NCI-H2081 treated with DMSO at 0.1 percent for 48 hours (cell line): ENCODE measurements at regions not wholly inside any gene's neighbourhood (a gene's known extent, or its start where the extent isn't known, plus 50 kb on each side); places are given as distances from the start of the nearest gene placed in this dataset.

Experiments used
- DNase-seq: peaks from one replicate; lab custom pipeline; 2025; lab: John Stamatoyannopoulos, UW

DNA sequence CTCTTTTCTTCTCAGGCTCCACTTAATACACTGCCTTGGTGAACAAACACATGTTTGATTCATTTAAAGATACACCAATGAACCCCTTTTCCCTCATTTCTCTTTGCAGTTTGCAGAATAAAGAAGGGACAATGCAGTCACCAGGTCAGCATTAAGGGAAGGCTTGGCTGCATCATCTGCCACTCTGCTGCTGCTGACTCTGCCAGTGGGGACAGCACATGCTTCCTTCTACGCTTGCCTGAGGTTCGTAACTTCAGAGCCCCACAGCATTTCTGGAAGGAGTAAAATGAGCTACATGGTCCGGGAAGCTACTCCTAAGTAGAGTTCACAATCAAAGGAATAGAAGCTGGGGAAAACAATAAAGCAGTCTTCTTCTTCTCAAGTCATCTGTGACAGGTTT, 178.9 kb upstream of the GATB start:
- DNase-seq = no peak

DNA sequence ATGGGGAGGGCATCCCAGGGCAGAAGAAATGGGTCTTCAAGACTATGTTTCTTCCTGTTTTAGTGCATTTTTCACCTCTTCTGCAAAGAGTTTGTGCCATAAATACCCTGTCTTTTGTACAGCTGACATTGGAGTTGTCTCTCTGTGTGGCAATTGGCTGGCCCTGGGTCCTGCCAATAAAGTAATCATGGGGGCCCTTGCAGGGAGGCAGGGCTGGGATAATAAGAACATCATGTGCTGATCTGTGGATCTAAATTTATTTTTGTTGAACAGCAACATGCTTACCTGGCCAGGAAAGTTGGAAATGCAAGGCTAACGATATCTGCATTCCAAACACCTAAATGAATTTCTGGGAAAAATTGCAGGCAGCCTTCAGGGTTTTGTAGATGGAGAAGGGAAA, 174.6 kb upstream of the GATB start:
- DNase-seq = no peak

DNA sequence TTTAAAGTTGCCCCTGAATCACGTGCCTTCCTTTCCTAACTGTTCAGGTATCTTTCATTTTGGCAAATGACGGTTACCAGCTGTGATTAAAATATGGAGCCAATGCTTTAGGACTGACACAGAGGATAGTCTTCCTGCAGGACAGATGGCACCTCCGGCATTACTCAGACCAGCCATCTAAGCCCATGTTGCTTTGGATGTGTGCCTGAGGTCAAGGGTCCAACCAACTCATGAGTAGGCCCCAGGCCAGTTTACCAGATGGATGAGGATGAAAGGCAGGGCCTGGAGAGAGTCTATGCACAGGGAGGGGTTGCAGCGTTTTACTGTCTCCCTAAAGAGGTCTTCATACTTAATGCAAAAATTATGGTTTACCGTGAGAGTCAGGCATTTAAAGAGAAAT, 174.0 kb upstream of the GATB start:
- no peak for DNase-seq

DNA sequence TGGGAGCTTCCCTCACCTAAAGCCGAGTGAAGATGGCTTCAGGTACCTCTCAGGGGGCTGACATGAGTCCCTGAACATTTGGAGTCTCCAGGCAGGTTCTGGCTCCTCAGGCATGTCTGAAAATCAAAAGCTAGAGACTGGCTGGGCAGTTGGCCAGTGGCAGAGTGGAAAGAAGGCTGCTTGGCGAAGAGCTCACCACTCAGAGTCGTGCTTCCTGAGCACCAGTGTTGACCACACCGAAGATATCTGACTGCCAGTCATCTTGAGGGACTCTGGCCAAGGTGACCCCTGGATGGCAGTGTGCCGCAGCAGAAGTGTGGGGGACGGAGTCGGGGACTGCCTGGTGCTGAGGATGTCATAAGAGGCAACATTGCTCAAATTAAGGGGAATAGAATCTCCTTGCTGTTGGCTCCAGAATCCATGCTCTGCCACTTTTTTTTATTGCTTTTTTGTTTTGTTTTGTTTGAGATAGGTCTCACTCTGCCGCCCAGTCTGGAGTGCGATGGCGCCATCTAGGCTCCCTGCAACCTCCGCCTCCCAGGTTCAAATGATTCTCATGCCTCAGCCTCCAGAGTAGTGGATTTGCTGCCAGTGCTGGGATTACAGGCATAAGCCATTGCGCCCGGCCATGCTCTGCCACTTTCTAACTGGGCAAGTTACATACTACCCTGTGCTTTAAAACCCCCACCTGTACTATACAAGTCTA, 172.5 kb upstream of the GATB start:
- DNase-seq = no peak

DNA sequence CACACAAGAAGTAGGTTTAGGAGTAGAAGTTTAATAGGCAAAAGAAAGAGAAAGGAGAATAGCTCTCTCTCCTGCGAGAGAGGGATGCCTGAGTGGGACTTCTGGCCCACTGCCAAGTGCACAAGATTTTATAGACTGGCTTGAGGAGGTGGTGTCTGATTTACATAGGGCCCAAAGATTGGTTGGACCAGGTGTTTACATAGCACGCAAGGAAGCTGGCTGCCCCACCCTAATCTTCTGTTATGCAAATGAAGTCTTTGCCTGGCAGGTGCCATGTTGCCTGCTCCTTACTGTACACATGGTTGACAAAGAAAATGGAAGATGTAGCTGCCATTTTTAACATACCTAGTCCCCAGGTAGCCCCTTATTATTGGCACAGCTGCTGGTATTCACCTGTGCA, 170.8 kb upstream of the GATB start:
- DNase-seq = no peak

DNA sequence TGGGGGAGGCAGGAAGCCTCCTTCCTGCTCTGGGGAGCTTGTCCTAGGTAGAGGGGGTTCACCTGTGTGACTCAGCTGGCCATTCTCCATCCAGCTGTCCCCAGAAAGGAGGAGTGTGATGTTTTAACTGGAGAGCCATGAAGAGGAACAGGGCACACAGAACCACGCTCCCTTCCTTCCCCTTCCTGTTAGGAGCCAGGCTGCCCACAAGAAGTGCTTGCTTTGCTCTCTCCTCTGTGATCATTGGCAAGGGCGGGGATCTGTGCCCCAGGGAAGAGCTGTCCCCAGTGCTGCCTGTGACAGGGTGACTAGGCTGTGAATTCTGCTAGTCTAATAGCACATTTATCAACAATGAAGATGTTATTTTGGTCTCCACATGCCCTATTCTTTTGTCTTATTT, 169.6 kb upstream of the GATB start:
- DNase-seq = no peak

DNA sequence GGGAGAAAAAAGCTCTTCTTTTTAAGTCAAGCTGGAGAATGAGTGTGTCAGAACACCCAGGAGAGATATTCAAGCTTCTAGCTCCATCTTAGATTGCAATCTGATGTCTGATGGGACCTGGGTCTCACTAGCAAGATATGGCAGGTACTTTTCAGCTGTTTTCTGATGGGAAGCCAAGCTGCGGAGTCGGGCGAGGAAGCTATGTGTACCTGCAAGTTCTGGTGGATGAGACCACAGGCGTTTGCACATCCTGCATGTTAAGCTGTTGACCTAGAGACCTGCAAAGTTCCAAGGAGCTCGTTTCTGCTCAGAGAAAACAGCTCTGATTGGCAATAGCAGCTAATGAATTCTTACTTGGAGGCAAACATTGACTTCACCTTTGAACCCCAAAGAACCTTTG, 167.3 kb upstream of the GATB start:
- no peak for DNase-seq

DNA sequence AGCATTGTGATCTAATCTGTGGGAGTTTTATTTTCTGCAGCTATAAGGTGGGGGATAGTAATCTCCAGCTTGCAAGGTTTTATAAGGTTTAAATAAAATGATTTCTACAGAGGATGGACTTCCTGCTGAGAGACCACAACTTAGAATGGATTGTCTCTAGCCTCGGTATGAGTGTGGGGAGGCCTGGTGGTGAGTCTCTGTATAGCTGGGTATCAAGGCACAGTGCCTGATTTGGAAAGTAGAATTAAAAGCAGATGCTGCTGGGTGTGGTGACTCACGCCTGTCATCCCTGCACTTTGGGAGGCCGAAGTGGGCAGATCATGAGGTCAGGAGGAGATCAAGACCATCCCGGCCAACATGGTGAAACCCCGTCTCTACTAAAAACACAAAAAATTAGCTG, 162.0 kb upstream of the GATB start:
- DNase-seq = no peak

DNA sequence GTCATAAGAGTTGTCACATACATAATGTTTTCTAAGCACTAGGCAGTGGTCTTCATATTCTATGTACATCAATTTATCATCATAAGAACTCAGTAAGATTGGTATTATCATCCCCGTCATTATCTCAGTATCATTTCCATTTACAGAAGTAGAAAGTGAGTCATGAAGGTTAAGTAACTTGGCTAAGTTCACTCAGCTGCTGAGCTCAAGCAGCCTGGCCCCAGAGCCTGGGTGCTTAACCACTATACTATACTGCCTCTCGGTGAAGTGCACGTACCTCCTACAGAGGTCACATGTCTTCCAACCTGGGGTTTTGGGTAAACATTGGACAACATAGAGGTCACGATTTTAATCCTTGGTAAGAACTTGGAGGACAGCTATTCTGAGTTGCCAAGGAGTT, 161.5 kb upstream of the GATB start:
- DNase-seq = no peak

DNA sequence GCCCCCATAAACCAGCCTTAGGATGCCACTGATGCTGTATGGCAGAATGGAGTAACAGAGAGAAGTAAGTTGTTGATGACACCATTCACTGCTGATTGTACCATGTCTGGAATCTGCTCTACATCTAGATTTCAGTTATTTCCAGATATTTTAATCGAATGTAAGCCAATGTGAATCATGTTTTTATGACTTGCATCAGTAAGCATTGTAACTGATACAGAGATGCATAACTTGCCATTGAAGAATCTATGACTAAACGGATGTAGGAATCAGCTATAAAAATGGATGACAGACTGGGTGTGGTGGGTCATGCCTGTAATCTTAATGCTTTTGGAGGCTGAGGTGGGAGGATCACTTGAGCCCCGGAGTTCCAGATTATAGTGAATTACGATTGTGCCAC, 161.0 kb upstream of the GATB start:
- DNase-seq = no peak

DNA sequence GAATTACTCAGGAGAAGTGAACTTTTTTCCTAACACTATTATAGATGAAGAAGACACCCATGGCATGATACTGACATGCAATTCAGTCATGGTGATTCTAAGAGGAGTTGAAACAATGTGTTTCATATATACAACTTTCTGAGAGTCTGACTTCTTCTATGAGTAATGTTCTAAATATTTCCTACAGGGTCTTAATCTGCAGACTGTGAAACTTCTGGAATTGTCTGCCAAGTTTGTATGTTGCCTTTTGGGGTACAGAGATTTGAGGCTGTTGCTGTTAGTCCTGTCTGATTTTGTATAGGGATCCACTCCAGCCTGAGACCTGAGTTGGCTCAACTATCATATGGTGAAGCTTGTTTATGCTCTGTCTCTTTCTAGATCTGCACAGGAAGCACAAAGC, 160.6 kb upstream of the GATB start:
- no peak for DNase-seq

DNA sequence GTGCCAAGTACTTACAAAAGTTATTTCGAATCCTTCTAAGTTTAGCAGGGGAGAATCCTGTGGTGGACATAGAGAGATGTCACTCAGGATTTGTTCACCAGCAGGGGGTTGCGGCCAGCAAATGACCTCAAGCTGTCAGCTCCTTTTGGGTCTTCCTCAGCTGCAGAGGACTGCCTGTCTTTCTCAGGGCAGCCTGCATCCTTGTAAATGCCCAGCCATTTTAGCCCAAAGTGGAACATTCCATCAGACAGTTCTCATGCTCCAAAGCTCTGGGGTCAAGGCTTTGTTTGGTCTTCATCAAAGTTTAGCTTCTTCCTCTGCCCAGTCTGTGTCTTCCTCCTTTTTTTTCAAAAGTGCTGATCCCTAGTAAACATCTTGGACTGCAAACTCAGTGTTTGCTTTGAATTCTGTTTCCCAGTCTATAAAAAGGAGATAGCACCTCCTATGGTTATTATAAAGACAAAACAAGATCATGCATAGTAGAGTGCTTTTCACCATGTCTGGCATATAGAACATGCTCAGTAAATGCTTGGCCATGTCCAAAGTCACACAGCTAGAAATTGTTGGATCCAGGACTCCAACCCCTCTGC, 156.4 kb upstream of the GATB start:
- no peak for DNase-seq

DNA sequence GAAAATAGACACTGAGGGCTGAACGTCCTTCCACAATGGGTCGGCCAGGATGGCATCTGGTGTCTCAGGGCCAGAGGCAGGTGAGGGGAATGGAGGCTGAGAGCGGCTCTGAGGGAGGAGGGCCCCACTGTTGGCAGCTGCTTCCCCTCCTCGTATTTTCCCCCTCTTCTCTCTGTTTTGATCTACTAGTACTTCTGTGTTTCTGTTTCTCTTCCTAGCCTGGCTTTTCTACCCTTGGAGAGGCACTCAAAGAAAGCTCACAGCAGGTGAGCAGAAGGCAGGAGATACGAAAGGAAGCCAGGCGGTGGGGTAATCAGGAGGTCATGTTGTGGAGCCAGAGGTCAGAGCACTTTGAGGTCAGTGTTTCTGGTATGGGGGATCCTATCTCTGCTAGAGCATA, 151.8 kb upstream of the GATB start:
- DNase-seq = no peak

DNA sequence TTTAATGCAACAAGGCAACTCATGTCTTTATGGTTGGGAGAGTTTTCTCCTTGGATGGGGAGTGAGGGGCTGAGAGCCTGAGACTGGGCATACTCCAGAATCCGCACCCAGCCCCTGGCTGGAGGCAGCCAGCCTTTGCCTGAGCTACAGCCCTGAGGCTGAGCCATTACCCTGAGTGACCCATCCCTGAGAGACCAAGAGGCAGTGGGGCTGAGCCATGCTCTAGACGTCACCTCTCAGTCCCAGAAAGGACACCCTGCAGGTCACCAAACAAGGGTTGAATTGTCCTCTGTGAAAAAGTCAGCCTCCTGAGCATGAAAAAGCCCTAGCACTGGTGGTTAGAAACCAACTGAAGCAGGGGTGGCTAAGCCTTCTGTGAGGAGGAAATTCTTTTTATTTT, 151.2 kb upstream of the GATB start:
- no peak for DNase-seq

DNA sequence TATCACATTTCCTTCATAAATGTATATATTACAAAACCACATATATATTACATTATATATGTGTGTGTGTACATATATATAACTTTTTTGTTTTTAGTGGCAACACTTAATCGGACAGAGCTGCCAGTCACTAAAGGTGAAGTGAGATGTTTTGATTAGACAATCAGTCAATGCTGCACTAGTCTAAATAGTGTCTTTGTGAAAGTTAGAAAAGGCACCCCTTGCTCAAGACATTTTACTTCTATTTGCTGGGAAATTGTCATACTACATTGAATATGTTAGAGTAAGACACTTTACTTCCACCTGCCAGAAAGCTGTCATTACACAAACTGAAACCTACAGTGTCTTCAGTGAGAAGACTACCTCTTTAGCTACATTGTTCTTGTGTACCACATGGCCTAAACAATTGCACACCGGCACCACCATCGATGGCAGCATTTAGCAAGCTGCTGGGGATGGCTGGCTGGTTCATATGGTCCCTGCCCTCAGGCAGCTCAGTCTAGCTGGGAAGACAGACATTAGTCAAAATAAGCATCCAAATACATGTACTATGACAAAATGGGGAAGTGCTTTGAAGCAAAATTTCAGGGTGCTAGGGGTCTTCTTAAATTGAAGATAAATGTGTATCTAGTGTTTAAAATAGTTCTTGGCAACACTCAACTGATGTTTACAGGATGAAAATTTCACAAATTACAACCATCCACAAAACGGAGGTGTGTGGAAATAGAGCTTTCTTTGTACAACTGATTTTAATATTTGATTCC, 148.1 kb upstream of the GATB start:
- no peak for DNase-seq

DNA sequence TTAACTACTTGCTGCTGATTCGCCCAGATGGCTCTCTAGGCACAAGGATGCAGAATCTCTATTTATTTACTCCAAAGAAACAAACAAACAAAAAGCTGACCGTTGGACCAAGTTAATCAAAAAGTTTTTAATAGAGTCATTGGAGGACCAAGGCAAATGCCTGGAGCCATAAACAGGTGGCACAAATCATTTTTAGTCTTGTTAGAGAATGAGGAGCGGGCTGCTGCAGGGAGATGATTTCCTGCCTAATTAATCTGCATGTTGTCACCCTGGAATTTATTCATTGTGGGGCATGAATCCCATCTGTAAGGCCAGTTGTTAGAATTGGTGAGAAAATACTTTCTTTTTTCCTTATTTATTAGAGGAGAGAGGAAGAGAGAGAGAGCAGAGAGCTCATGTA, 147.4 kb upstream of the GATB start:
- DNase-seq = no peak

DNA sequence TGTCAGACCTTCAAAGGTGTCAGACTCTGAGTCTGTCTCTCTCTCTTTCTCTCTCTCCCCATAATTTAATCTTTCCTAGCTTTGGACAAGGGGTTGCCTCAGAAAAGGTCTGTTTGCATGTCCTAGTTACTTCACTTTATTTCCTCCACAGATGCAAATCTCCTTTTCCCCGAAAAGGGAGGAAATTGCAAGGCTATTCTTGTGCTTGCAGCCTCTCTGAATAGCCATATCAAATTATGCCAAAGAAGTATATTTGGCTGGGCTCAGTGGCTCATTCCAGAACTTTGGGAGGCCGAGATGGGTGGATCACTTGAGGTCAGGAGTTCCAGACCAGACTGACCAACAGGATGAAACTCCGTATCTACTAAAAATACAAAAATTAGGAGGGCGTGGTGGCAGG, 145.6 kb upstream of the GATB start:
- no peak for DNase-seq

DNA sequence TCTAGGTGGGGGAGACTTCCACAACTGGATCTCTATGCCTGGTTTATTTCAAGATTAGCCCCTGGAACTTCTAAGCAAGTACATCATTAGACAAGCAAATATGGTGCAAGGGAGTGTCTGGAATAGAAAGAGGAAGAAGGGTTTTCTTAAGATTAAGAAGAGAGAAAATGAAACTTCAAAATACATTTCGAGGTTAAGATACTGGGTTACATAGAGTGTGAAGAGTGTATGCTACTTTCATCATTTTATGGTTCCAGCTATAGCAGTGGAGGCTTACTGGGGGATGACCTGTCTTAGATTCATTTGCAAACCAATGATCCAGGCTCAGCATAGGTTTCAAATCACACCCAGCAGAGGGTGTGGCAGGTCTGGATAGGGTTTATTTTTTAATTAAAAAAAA, 144.4 kb upstream of the GATB start:
- no peak for DNase-seq

DNA sequence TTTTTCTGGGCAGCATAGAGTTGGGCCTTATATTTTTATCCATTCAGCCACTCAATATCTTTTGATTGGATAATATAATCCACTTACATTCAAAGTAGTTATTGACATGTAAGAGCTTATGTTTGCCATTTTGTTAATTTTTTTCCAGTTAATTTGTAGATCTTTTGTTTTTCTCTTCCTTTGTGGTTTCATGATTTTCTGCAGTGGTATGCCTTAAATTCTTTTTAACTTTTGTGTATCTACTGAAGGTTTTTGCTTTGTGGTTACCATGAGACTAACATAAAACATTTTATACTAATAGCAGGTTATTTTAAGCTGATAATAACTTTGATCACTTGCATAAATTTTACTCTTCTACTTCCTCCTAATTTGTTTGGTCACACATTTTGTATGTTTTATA, 140.8 kb upstream of the GATB start:
- DNase-seq = no peak

DNA sequence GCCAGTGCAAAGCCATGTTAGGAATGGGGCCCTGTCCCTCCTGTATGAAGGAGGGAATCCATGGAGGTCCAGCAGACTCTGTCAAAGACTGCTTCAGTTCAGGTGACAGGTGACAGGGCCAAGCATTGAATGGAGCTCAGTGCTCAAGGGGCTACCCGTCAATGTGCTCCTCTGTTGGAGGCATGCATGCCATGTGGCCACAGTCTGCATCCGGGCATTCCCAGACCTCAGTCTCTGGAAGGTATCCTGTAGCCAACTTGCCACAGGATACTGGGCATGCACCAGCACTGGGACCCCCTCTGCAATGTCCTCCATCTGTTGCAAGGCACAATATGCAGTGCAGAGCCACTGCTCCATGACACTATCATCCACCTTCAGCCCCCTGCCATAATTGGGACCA, 136.1 kb upstream of the GATB start:
- no peak for DNase-seq

DNA sequence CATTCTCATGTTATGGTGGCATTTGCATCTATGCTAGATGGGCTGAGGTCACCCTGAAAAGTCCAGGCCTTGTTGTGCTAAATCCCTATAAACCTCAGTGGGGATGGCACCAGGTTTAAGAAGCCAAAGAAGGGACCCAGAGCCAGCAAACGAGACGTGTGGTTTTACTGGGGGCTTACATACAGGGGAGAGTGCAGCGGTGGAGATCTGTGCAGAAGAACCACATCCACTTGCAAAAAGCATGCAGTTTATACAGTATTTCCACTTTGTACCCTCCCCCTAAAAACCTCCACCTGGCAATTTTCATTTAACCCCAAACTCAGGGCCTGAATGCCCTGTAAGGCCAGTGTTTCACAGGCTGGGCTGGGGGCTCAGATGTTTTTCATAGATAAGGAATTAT, 134.9 kb upstream of the GATB start:
- no peak for DNase-seq

DNA sequence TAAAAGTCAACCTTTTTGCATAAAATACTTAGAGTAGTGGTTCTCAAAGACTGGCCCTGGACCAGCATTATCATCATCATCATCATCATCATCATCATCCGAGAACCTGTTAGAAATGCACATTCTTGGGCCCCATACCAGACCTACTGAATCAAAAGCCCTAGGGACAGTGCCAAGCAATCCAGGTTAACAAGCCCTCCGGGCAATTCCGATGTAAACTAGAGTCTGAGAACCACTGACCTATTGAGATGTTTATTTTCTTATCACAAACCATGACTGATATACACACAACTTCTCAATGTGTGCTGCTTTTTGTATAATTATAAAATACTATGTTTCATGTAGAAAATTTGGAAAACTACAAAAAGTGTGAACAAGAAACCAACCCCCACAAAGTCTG, 133.4 kb upstream of the GATB start:
- no peak for DNase-seq

DNA sequence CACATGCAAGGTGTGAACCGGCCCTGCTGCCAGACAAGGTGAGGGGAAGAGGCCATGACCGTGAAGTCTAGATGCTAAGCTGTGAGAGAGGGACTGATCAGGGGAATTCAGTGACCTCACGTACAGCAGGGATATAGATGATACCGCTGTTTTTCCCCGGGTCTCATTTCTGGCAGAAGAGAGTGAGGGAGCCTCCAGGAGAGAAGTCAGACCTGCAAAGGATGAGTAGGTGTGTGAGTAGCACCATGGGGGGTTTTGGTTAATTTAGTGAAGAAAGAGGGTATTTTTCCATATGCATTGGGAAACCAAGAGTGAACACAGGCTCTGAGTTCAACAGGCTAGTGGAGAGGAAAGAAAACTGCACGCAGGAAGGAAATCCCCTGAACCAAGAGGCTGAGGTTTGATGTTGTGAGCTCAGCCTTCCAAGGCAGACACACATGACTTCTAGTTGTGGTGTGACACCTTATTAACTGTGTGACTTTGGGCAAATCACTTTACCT, 127.6 kb upstream of the GATB start:
- DNase-seq = no peak

DNA sequence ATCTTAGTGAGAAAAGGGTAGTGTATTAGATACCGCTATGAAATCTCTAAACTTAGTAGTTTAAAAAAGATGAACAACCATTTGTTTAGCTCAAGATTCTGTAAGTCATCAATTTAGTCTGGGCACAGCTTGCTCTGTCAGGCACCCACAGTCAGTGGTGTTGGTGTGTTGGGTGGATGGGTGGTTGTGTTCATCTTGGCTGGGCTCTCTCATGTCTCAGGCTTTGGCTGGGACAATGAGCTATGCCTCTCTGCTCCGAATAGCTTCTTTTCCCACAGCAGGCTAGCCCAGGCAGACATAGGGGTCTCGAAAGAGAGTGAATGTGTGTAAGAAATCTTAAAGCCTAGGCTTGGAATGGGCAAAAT, 127.0 kb upstream of the GATB start:
- DNase-seq = no peak
